ENCODE measurements at regions not wholly inside any gene's neighbourhood (a gene's known extent, or its start where the extent isn't known, plus 50 kb on each side); places are given as distances from the start of the nearest gene placed in this dataset.

DNA sequence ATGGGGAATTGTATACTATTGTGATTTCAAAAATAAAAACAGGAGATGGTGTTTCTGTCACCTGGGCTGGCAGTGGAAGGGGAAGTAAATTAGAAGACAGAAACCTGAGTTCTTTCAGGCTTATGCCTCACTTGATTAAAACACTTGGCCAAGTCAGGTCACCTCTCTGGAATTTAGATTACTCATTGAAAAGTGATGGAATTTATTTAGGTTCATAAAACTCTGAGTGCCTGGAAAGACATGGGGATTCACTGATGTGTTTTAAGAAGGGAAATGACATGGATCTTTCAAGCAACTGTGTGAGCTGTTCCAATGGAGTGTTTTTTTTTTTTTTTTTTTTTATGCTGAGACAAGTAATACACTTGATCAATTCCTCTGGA is 400.1 kb downstream of the TMEM135 start:
- H3K9ac ChIP-seq (replicated peaks in 1 of 4; ENCODE audit: extremely low read depth in 1 of 4, low read depth in 3 of 4, low read length in 3 of 4) = no peak overlapping the region
- no peaks in the 10 kb centered on the region for H4K20me1 ChIP-seq (replicated peaks in 1 of 2; ENCODE audit: control insufficient read depth in 1 of 2, insufficient read depth in 2 of 2, low read length in 2 of 2)
- no peak for FAIRE-seq
- CTCF ChIA-PET (ENCODE audit: partially characterized antibody) = interaction anchor here (1.0 to 1.6 kb wide), 2 partner anchors 10 to 15 kb away, joined by 3 to 4 read pairs; no protein-coding TSS in a partner anchor
- H2BK5ac ChIP-seq (ENCODE audit: low read depth, low read length) = no peak overlapping the region
- no peak overlapping the region for H3K56ac ChIP-seq (replicated peaks; ENCODE audit: insufficient read length, low read depth, low read length)
- H3K4me1 ChIP-seq (replicated peaks in 1 of 4; ENCODE audit: control insufficient read depth in 3 of 4, insufficient read depth in 4 of 4, low read length in 3 of 4) = no peaks in the 10 kb centered on the region
- POLR2A ChIA-PET (ENCODE audit: partially characterized antibody) = no interaction called here
- no peak overlapping the region for H3K14ac ChIP-seq (ENCODE audit: insufficient read length)
- H2BK15ac ChIP-seq (ENCODE audit: low read length) = no peak overlapping the region
- no peaks in the 10 kb centered on the region for H3K36me3 ChIP-seq (ENCODE audit: control insufficient read depth in 2 of 4, insufficient read depth in 4 of 4, low read length in 3 of 4)
- TF ChIP-seq SIX5 (IDR thresholded peaks at IDR 0.05; ENCODE audit: low read depth, low read length) (no peak), HDAC2 (IDR thresholded peaks at IDR 0.05; ENCODE audit: borderline replicate concordance in 1 of 2, low read depth in 2 of 2, low read length in 2 of 2) (no peak), POLR2AphosphoS5 (IDR thresholded peaks at IDR 0.05; ENCODE audit: low read depth, low read length) (no peak), BACH1 (IDR thresholded peaks at IDR 0.05; ENCODE audit: low read length) (no peak), HDAC6 (IDR thresholded peaks at IDR 0.05; ENCODE audit: low read depth, low read length) (no peak), MAX (IDR thresholded peaks at IDR 0.05) (no peak), GABPA (IDR thresholded peaks at IDR 0.05; ENCODE audit: borderline replicate concordance, insufficient read depth, low read length) (no peak), SP1 (IDR thresholded peaks at IDR 0.05; ENCODE audit: low read depth, low read length) (no peak), CHD1 (IDR thresholded peaks at IDR 0.05; ENCODE audit: low read depth, low read length) (no peak), SP2 (IDR thresholded peaks at IDR 0.05; ENCODE audit: low read length) (no peak), ZNF274 (IDR thresholded peaks at IDR 0.05; ENCODE audit: borderline replicate concordance, extremely low read depth, low read length) (no peak), CEBPB (IDR thresholded peaks at IDR 0.05; ENCODE audit: low read depth, low read length) (no peak), PHF8 (conservative IDR thresholded peaks at IDR 0.05; ENCODE audit: low read depth, low read length) (no peak)
- H3K4me3 ChIP-seq (ENCODE audit: extremely low read depth in 1 of 4, insufficient read depth in 2 of 4, low read depth in 3 of 4, low read length in 4 of 4) = no peak overlapping the region
- DNase-seq (ENCODE audit: low read depth in 1 of 2, low spot score in 2 of 2) = no peak
- no peak overlapping the region for H3K27ac ChIP-seq (ENCODE audit: low read depth, low read length)
- no peaks in the 10 kb centered on the region for H3K23me2 ChIP-seq (ENCODE audit: low read depth, low read length)
- no peak overlapping the region for H3K4me2 ChIP-seq (ENCODE audit: insufficient read depth in 1 of 2, low read depth in 2 of 2, low read length in 2 of 2)
- H2AK5ac ChIP-seq (ENCODE audit: low read depth, low read length) = no peak overlapping the region
- H2BK12ac ChIP-seq (ENCODE audit: low read depth, low read length) = no peak overlapping the region
- no peak overlapping the region for H3K23ac ChIP-seq (ENCODE audit: insufficient read length)
- H3K27me3 ChIP-seq (replicated peaks in 1 of 4; ENCODE audit: control insufficient read depth in 3 of 4, extremely low read depth in 1 of 4, insufficient read depth in 3 of 4, low read length in 3 of 4) = no peaks in the 10 kb centered on the region
- no peak overlapping the region for H3K4ac ChIP-seq (replicated peaks; ENCODE audit: insufficient read length, low read depth, low read length)
- no peaks in the 10 kb centered on the region for H3K79me1 ChIP-seq (ENCODE audit: low read depth, low read length)
- H3K9me3 ChIP-seq (ENCODE audit: insufficient read depth in 2 of 2, low read depth in 1 of 2, low read length in 1 of 2) = no peaks in the 10 kb centered on the region
- no peak overlapping the region for H4K91ac ChIP-seq (replicated peaks; ENCODE audit: insufficient read length, low read length)
- no peak overlapping the region for H2BK120ac ChIP-seq (replicated peaks; ENCODE audit: low read depth, low read length)
- H3K18ac ChIP-seq (ENCODE audit: extremely low read depth, low read length) = no peak overlapping the region
- no peak overlapping the region for H4K5ac ChIP-seq (ENCODE audit: insufficient read length, low read depth, low read length)
- no peak overlapping the region for H2BK20ac ChIP-seq (ENCODE audit: low read length)
- no peak overlapping the region for H2AFZ ChIP-seq (ENCODE audit: low read length)
- no peak overlapping the region for H4K8ac ChIP-seq (ENCODE audit: extremely low read depth, insufficient read depth, low read length)
- no peaks in the 10 kb centered on the region for H3K79me2 ChIP-seq (ENCODE audit: control insufficient read depth in 1 of 2, insufficient read depth in 2 of 2, low read length in 2 of 2)
